Midbrain (tissue), 1 donor: ENCODE measurements at regions not wholly inside any gene's neighbourhood (a gene's known extent, or its start where the extent isn't known, plus 50 kb on each side); places are given as distances from the start of the nearest gene placed in this dataset.

ENCODE experiments used
- DNase-seq: peaks from one replicate; lab custom pipeline; 2025; lab: John Stamatoyannopoulos, UW

DNA sequence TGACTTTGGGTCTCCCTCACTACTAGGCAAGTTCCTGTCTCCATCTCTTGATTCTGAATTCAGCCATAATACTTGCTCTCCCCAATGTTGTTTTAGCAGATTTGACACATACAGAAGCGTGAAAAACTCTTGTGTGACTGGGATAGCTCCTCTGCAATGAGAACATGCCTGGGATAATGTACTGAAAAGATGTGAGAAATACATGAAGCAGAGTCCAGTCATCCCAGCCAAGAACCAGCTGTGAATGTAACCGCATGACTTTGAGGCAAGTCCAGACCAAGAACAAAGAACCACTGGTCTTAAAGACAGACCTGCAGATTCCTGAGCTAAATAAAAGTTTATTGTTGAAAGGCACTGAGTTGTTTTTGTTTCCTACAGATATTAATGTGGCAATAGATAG is 135.0 kb downstream of the NMUR2 start:
- no peak for DNase-seq

DNA sequence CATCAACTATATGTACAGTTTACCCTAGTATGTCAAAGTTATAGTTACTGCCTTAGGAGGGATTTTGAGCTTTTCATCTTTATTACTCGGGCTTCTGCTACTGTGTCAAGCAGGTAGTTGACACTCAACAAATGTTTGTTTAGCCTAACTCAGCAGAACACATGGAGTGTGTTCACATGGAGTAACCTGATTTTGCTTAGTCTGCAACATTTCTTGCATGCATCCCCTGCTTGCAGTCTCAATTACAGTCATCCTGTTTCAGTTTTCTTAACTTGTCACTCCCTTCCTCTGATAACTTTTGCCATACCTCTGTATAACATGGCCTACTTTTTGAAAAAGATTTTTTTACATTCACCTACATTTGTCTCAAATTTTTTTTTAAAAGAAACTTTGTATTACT is 135.5 kb downstream of the NMUR2 start:
- no peak for DNase-seq

DNA sequence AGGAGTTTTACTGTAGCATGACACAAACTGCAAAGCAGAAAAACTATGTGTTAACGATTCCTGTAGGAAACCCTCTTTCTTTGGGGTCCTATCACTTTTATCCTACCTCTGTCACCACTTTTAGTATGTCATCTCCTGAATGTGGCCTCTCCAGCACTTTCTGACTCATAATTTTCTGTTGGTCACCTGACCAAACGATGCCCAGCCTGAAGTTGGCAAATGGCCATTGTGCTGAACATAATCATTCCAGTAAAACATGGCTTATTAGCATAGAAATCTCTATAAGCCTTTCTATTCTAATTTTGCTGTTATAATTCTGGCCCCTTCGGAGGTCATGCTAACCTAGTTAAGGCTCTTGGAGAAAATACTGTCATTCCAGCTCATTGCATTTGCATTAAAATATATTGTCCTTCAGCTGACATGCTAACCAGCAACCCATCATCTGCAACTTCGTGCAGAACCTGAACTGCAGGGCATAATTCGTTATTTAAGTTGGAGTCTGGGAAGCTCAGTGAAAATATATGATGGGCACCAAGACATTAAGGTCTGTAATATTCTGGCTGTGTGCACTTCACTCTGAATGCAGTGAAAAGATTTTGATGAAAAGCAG is 140.3 kb downstream of the NMUR2 start:
- DNase-seq, result no peak

DNA sequence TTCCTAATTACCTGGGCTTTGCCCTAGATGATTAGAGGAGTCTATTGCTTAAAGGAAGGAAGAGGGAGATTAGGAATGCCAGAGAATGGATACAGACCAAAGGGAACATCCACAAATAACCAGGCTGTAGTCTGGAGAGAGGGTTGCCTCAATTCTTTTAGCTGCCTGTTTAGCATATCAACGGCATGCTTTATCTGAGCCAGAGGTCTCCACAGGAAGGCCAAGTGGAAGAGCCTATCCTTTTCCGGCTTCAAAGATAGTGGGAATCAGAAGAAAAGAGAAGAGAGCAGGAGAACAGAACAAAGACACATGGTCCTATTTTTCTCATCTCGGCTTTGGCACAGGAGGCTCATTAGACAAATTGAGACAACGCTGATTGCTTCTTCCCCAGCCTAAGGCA is 142.4 kb downstream of the NMUR2 start:
- no peak for DNase-seq

DNA sequence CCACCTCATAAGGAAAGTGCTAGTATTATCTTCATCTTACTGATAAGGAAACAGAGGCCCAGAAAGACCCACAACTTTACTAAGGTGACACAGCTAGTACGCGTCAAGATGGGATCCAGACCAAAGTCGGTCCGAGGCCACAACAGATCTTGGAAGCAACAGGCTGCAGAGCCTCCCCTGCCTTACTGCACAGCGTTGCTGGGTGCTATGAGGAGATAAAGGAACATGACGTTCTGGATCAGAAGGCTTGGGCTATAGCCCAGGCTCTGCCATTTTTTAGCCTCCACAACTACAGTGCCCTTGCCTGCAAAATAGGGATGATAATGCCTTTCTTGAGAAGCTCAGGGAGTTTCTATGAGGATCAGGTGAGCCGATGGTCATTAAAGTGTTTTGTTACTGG is 144.1 kb downstream of the NMUR2 start:
- DNase-seq, result no peak

DNA sequence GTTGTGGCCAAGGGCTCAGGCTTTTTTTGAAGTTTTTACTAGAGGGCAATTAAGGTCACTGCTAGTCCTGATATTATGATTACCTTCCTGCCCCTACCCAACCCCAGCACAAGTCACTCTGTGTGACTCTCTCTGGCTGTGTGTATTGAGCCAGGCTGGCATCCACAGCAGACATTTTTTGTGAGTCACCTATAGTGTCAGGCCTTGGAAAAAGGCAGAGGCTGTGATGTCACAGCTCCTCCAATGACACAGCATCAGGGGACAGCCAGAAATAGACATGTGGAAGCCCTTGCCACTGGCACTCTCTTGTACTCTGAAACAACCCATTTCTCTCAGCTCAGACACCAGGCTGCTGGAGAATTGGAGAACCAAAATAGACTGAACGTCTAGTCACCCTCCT is 145.4 kb downstream of the NMUR2 start:
- DNase-seq, result no peak

DNA sequence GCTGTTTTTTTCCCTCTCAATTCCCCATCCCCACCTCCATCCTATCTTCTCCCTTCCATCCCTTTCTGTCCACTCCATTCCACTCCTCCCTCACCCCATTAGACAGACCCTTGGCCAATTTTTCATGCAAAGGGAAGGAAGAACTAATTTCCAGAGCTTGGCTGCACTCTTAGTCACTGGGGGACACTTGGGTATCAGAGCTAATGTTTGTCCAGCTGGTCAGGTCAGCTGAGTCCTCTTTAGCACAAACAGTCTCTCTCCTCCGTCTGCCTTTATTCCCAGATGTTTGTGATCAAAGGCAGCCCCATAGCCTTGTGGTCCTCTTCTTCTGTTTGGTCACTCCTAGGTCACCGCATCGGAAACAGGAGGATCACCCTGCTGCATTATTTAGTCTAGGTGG is 148.5 kb downstream of the NMUR2 start:
- no peak for DNase-seq

DNA sequence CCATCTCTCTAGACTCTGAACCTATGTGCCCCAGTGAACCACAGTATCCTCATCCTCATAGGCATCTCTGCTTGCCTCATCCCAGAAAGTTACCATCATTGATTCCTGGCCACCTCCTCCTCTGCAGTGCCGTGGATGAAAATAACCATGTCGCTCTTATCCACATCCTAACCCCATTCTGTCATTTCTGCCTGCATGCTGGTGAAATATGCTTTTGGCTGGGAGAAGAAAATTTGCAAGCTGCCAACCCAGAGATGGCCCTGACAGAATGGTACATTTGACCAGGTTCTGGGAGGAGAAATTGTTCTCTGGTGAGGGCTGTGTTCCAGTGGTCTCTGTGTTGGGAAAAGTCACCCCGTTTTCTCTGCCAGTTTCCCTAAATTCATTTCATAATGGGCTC is 149.7 kb downstream of the NMUR2 start:
- DNase-seq, result no peak

DNA sequence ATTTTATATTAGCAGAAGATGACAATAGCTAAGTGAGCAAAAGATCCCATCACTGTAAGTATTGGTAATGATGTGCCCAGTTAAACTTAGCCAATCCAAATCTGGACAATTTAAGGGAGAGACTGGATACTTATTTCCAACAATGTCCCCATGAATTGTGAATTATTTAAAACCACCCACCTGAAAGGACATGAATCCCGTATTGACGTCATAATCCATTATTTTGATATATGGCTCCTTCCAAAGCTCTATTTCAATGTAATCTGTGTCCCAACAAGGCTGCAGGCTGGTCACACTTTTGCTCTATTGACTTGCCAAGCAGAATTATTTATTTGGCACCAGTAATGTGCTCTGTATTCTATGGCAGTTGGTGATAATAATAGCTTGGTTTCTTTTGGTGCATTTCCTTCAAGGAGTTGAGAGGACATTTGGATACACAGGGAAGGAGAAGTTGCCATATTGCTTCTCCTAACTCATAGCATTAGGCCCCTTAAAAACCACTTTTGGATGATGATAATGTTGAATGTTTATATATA is 157.2 kb downstream of the NMUR2 start:
- DNase-seq, result no peak

DNA sequence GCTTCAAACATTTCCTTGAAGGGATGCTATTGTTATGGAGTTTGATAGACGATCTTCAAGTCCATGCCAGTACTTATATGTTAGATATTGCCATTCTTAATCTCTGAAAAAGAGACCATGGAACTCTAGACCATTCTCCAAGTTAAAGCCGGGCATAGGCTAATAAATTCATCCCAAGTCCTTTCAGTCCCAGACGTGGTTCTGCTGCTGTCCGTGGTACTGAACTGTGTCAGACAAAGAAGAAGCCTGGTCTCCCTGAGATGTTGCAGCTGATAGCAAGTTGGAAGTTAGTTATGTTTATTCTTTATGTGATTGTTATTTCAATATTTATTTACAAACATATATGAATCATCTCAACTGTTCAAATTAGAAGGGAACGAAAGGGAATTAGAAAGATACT is 158.7 kb downstream of the NMUR2 start:
- peak; percentile 1 for DNase-seq

DNA sequence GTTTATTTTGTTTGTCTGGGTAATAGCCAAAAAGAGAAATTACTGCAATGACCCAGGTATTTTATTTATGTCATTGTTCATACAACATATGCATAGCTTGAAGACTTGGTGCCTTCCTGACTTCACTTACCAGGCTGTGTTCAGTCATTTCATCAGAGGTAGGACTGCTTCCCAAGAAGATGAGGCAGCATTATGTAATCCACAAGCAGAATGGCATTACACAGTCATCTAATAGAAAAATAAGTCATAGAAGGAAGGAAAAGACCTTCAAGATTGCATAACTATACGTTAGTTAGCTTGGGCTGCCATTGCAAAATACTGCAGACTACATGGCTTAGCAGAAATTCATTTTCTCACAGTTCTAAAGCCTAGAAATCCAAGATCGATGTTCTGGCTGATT is 167.5 kb downstream of the NMUR2 start:
- no peak for DNase-seq

DNA sequence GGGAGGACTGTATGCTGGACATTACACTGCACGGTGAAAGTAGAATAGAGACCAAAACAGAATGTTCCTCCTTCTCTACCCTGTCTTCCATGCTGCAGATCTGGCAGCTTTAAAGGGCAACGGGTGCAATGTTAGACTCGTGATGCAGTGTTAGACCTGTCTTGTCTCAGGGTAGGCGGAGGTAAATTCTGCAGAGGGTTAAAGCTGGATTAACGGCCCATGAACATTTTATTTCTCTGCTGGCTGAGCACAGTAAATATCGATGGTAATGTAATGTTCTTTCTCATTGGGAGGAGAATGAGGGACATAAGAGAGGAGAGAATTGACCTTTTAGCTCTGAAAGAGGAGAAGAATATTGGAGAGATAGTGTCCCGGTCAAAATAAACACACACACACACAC is 178.9 kb downstream of the NMUR2 start:
- DNase-seq, result no peak

DNA sequence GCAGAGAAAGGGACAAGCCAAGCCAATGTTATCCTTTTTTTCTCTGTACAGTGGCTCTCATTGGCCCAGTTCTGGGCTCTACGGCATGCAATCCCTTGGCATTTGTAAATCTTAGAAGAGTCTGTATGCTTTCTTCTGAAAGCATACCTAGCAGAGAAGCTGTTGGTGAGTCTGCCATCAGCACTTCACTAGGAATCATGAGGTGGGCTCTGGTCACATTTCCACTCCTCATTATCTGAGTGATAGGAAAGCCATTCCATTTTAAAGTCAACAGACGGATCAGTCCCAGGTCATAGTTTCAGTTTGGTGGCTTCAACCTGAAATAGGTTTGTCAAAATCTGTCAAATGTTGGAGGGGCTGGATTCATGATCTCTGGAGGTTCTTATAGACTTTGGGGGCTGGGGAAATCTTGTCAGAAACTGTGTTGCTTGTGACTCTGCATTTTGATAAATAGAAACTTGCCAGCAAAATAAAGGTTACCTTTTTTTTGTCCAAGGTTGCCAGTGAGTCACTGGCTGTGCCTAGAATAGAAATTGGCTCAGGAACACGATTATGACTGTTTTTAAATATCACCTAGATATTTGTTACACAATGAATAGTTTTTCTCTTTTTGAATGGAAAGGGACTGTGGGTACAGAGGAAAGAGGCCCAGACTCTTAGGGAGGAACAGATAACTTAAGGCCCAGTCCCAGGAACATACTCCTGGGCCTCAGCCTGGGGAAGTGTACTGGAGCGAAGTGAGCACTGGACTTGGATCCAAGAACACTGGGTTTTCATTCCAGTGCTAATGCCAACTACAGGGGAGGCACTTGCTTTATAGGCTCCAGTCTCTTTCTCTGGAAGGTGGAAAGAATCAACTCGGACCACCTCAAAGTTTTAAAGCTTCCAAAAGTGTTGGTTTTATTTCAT is 183.1 kb downstream of the NMUR2 start:
- DNase-seq, result no peak

DNA sequence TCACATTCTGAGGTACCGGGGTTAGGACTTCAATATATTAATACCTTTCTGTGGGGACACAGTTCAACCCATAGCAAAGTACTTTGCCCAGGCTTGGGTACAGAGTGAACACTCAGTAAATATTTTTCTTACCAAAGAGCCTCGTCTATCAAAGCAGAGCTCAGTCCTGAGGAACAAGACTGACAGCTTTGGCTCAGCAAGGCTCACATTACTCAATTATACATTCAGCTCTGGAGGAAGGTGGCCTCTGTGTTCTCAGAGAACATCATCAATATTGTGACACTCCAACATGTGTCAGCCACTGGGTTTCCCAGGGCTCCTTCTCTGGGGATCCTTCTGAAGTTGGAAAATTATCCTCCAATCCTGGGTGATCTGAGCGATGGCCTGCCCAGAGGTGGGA is 186.4 kb downstream of the NMUR2 start:
- DNase-seq, result no peak

DNA sequence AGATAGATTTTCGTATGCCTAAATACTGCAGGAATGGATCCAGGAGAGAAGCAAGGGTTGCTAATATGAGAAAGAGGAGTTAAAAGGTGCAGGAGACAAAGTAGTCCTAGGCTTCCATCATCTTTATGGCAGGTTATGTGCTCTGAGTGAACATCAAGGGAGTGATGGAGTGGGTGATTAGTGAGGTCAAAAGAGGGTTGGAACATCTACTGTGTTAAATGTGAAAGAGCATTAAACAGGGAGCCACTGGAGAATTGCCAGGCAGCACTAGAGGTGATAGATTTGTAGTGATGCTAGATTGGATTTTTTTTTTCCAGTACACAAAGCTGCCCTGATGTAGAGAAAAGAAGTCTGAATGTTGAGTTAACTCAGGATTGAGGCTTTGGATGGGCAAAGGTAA is 199.3 kb downstream of the NMUR2 start:
- DNase-seq, result no peak

DNA sequence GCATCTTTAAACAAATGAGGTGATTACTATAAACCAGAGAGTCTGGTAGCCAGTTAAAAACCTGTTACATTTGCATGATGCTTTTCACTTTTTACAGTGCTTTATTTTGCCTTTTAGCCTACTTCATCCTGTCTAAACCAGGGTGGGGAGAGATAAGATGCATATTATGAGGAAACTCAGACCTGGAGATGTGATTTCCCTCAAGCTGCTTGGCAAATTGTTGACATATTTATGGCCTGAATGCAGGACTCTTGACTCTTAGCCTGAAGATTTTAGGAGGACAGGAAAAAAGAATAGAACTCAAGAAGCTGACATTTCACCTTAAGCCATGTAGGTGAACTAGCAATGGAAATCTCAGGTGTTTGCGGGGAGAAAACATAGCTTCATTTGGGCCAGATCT is 202.8 kb downstream of the NMUR2 start:
- no peak for DNase-seq

DNA sequence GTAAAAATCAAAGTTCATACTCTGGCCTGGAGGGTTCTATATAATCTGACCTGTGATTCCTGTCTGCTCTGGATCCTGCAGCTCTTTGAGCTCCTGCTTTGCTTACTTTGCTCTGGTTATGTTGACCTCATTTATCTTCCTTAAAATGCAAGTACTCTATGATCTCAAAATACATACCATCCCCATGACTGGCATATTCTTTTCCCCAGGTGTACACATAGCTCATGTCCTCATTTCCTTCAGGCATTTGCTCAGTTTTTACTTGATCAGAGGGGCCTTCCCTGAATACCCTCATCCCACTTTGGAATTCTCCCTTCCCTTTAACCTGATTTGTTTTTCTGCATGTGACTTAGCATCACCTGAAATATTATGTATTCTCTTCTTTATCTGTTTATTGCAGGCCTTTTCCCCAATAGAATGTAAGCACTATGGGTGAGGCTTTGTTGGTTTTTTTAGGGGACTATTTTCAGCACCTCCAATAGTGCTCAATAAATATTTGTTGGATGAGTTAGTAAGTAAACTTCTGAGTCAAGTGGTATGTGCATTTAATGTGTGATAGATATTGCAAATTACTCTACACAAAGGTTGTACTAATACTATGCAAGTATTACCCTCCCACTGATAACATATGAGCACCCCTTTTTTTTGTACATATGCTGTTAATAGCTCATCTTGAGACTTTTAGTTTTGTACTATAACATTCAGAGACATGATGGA is 211.5 kb downstream of the NMUR2 start:
- no peak for DNase-seq

DNA sequence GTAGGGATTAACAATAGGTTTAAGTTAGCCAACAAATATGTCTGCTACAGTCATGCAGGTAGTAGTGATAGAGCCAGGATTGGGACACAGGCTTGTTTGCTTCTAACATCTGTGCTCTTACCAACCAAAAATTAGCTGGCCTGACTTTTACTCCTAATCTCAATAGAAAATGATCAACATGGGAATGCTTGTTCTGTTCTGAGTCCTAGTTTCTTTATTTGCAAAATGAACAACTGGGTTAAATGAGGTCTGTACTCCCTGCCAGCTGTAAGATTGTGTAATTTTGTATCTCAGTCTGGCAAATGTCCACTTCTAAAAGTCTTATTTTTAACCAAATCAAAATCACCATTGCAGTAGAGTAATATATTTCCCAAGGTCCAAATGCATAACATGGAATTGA is 216.8 kb downstream of the NMUR2 start:
- DNase-seq, result no peak

DNA sequence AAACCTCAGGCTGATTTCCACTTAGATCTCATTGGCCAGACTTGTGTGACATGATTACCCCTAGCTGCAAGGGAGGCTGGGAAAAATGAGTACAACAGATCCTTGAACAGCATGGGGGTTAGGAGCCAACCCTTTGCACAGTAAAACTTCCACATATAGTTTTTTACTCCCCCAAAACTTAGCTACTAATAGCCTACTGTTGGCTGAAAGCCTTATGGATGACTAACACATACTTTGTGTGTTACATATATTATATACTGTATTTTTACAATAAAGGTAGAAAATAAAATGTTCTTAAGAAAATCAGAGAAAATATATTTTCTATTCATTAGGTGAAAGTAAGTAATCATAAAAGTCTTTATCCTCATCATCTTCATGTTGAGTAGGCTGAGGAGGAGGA is 217.4 kb downstream of the NMUR2 start:
- no peak for DNase-seq

DNA sequence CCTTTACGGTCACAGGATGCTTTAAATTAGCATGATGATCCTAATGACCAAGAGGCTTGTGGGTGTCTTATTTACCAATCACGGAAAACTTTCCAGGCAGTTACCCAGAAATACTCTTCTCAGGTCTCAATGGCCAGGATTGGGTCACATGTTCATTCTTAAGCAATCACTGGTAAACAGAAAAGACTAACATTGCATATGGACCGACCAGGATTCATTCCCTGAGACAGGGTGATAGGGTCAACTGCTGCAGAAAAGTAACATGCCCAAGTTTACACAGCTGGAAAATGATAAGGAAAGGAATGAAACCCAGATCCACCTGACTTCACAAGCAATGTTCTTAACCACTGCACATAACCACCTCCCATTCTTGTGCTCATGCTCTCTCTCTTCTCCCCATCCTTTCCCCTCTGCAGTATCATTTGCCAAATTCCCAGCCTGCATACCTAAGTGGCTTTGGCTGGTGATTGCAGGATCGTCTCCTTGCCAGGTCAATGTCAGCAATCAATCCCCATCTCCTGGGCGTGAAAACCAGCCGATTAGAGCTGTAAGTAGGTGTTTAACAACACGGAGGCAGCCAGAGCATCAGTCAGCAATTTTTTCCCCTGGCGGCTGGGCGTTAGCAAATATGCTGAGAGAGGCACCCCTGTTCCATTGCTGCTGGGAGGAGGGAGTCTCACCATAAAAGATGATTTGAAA is 219.4 kb downstream of the NMUR2 start:
- no peak for DNase-seq

DNA sequence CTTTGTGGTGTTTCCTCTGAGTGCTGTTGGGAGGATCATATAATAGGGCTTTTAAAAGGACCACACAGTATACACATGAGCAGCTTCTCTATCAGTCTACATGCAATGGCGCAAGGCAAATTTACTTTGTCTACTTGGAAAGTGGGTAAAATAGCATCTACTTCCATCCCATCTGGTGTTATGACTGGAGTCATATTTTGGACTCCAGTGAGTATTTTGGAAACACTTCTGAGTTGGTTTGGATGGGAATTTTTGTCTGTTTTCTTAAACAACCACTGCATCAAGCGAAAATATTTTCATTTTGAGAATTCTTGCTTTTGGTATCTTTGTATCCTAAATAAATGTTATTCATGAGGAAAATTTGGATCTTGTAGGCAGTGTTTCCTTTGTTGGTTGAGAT is 220.8 kb downstream of the NMUR2 start:
- no peak for DNase-seq

DNA sequence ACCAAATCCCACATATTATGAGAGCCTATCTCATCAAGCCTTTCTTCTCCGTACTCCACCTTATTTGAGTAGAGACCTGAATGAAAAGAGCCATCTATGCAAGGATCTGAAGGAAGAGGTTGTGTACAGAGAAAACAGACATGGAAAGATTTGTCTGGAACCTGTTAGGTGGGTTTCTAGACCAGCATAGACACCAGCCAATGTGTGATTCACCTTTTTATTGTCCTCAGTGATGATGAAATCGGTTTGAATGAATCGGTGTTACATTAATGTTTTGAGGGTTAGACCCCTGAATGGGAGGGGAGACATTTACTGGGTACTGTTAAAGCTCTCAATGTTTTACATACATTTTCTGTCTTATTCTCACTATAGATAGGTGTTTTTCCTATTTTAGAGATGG is 223.6 kb downstream of the NMUR2 start:
- no peak for DNase-seq
